Astrocyte of the cerebellum (primary cell): ENCODE measurements at regions not wholly inside any gene's neighbourhood (a gene's known extent, or its start where the extent isn't known, plus 50 kb on each side); places are given as distances from the start of the nearest gene placed in this dataset.

Source experiments
- DNase-seq: peaks from one replicate; pipeline ENCODE4 v3.0.0-alpha.2; 2011; ENCODE audit warnings: low read depth
- H3K4me3 ChIP-seq: 2 replicates; pipeline ENCODE4 v1.5.1; 2011; ENCODE audit warnings: mild to moderate bottlenecking, low read depth, low read length, moderate library complexity
- in situ Hi-C: cut with HindIII; loops from 2 replicates; pipeline ENCODE4 v1.10.0; 2017; ENCODE audit warnings: low sequenced_read_pairs
- TF ChIP-seq, protein P1 (sequence below): IDR thresholded peaks from 2 replicates; pipeline ENCODE4 v1.5.1; 2012; ENCODE audit warnings: low read length, low read depth, moderate library complexity, mild to moderate bottlenecking; ENCODE audit errors: missing control alignments

DNA sequence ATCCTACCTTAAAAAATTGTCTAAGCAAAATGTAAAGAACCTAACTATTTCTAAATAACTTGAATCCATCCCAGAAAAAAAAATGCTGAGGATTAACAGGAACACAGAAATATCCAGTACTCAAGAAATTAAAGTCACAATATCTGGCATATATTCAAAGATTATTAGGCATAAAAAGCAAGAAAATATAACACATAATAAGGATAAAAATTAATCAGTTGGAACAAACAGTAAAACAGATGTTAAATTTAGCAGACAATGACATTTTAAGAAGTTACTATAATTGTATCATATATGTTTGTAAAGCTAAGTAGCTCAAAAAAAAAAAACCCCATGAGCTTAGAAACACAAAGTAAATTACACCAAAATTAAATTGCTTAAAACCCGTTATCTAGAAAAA, 427.4 kb upstream of the GYPC start:
- TF ChIP-seq, protein P1, sequence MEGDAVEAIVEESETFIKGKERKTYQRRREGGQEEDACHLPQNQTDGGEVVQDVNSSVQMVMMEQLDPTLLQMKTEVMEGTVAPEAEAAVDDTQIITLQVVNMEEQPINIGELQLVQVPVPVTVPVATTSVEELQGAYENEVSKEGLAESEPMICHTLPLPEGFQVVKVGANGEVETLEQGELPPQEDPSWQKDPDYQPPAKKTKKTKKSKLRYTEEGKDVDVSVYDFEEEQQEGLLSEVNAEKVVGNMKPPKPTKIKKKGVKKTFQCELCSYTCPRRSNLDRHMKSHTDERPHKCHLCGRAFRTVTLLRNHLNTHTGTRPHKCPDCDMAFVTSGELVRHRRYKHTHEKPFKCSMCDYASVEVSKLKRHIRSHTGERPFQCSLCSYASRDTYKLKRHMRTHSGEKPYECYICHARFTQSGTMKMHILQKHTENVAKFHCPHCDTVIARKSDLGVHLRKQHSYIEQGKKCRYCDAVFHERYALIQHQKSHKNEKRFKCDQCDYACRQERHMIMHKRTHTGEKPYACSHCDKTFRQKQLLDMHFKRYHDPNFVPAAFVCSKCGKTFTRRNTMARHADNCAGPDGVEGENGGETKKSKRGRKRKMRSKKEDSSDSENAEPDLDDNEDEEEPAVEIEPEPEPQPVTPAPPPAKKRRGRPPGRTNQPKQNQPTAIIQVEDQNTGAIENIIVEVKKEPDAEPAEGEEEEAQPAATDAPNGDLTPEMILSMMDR, result no peak

DNA sequence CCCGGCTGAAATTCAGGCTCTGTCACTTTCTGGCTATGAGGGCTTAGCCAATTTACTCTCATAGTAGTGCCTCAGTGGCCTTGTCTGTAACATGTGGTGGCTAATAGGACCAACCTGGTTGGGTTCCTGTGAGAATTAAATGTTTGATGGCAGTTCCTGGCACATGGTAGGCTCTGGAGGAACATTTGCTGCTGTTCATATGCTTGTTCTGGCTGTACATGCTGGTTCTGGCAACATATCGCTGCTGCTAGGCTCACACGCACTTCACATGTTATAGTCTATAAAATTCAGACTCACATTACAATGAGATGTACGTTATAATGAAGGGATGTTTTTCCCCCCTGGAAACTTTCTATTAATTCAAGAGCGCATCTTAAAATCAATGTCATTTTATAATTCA, 417.7 kb upstream of the GYPC start:
- TF ChIP-seq, protein P1, result no peak
- no peak for DNase-seq
- H3K4me3 ChIP-seq, result no peak overlapping the region
- in situ Hi-C loops, result no loop called here

More for the DNA sequence above, 427.4 kb upstream of the GYPC start:
- DNase-seq, result no peak
- in situ Hi-C loops, result no loop called here
- H3K4me3 ChIP-seq, result no peak overlapping the region

DNA sequence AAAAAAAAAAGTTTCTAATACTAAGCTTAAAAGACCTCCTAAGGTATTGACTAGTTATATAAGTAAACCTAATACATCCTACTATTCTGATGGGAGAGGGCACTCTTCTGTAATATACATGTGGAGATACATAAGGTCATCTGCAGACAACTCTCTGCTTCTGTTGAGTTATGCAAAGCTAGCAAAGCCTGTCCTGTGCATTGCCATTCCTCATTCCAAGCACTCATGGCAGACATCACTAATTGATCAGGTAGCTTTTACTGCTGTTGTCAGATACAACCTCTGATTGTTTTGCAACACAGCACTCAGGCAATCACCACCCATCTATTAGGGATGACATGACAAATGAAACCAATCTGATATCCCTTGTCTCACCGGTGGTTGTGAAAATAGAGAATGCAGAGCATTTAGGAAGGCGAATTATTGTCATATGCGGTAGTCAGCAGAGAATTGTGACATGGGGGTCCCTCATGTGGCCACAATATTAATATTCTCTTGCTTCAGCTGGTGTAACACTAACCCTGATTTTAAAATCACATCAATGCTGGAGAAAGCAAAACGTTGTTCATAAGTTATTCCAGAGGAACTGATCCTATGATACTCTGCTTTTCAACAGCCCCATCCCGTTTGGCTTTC, 416.5 kb upstream of the GYPC start:
- TF ChIP-seq, protein P1, result no peak

DNA sequence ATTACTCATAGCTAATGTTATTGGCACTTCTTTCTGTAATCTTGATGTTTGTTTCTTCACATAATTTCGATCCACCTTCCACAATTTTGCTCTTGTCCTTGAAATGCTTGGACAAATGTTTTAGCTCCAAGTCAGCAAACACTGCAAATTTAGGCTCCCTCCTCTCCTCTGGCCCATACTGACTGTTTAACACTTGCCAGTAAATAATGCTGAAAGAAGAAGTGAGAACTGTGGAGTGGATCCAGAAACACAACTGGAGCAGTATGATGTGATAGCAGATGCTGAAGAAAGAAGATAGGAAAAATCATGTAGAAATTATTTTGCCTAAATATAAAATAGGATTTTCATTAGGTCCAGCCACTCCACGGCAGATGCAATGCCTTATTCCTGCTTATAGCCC, 415.0 kb upstream of the GYPC start:
- no peak overlapping the region for H3K4me3 ChIP-seq
- no peak for DNase-seq
- in situ Hi-C loops, result no loop called here
- TF ChIP-seq, protein P1, result no peak

More for the DNA sequence above, 416.5 kb upstream of the GYPC start:
- in situ Hi-C loops, result no loop called here
- no peak for DNase-seq
- H3K4me3 ChIP-seq, result no peak overlapping the region

DNA sequence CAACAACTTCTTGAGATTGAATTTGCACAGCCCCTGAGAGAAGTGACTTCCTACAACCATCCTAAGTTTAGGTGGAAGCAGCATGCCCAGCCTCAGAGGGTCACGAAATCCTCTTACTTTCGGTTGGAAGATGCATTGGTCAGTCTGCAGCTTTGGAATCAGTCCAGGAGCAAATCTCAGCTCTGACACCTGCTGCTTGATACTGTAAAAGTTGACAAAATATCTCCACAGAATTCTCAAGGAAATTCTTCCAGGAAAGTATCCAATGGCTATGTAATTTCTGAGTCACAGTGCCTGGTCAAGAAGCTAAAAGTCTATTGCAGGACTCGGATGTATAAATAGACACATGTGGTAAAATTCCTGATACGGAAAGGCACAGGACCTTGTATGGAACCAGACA, 414.5 kb upstream of the GYPC start:
- no peak for DNase-seq
- in situ Hi-C loops, result no loop called here
- H3K4me3 ChIP-seq, result no peak overlapping the region
- TF ChIP-seq, protein P1, result no peak

DNA sequence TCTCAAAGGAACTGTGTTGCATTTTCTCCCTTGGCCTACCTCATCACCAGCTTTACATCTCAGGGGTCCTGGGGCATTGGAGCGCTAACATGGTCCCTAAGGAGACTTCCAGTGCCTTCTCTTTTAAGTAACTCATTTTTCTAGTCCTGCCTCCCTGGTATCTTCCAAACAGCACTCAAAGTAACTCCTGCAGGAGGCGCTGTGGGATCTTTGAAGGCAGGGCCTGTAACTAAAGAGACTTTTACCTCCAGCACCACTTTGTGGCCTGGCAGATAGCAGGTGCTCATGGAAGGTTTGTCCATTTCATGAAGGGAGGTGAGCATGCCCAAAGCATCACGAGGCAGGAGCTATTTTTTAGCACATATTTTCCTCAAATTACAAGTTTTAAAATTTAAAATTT, 411.0 kb upstream of the GYPC start:
- no peak for DNase-seq
- H3K4me3 ChIP-seq, result no peak overlapping the region
- TF ChIP-seq, protein P1, result no peak
- in situ Hi-C loops, result no loop called here
